Lower lobe of right lung (tissue), 2 donors: ENCODE measurements at regions not wholly inside any gene's neighbourhood (a gene's known extent, or its start where the extent isn't known, plus 50 kb on each side); places are given as distances from the start of the nearest gene placed in this dataset.

Experiments used
- ATAC-seq, 2 donors: fragments of 200-7000 bp; cut with Tn5 transposase; one replicate each; pipeline ENCODE4 v1.9.1; 2020 to 2022; ENCODE audit warnings: mild to moderate bottlenecking in 2 of 2, moderate library complexity in 2 of 2
- DNase-seq: peaks from one replicate; pipeline ENCODE4 v3.0.0-alpha.2; 2020
- H3K27ac ChIP-seq: fragments of 200-600 bp; one replicate; pipeline ENCODE4 v1.8.0; 2022
- H3K27me3 ChIP-seq: fragments of 200-600 bp; one replicate; pipeline ENCODE4 v1.8.0; 2022; ENCODE audit warnings: low read depth
- H3K36me3 ChIP-seq: fragments of 200-600 bp; one replicate; pipeline ENCODE4 v1.8.0; 2022; ENCODE audit warnings: mild to moderate bottlenecking
- H3K4me1 ChIP-seq: fragments of 200-600 bp; one replicate; pipeline ENCODE4 v1.8.0; 2022
- H3K4me3 ChIP-seq: fragments of 200-600 bp; one replicate; pipeline ENCODE4 v1.8.0; 2022; ENCODE audit warnings: mild to moderate bottlenecking
- H3K9me3 ChIP-seq: fragments of 200-600 bp; one replicate; pipeline ENCODE4 v1.8.0; 2022
- CTCF ChIP-seq: fragments of 200-600 bp; IDR thresholded peaks from one replicate; pipeline ENCODE4 v1.8.0; 2022; ENCODE audit warnings: antibody characterized with exemption, mild to moderate bottlenecking
- intact Hi-C: fragments of 100-400 bp; cut with DNase I; formaldehyde crosslinking; loops from one replicate; pipeline ENCODE4 v1.11.0; 2022
- donor health status: DM: no; HTN: yes; CAD: no; lungs with severe emphysema.

GRCh38 chr7:46150202-46150601 is 229.1 kb upstream of the IGFBP3 start:
- H3K4me3 ChIP-seq, result no peak overlapping the region
- TF ChIP-seq CTCF, result no peak
- no peaks in the 10 kb centered on the region for H3K27me3 ChIP-seq
- H3K4me1 ChIP-seq, result no peaks in the 10 kb centered on the region
- H3K27ac ChIP-seq, result no peak overlapping the region
- no peak for ATAC-seq
- H3K9me3 ChIP-seq, result no peaks in the 10 kb centered on the region
- intact Hi-C loops, result no loop called here
- no peaks in the 10 kb centered on the region for H3K36me3 ChIP-seq
- no peak for DNase-seq

- no peaks in the 10 kb centered on the region for H3K9me3 ChIP-seq
- H3K36me3 ChIP-seq, result no peaks in the 10 kb centered on the region
- no peak overlapping the region for H3K27ac ChIP-seq
- H3K4me3 ChIP-seq, result no peak overlapping the region
- ATAC-seq, result no peak
- intact Hi-C loops, result no loop called here
- H3K4me1 ChIP-seq, result no peaks in the 10 kb centered on the region
- DNase-seq, result no peak
- H3K27me3 ChIP-seq, result no peaks in the 10 kb centered on the region
- TF ChIP-seq CTCF, result no peak
Observed at GRCh38 chr7:46147871-46148270, 226.8 kb upstream of the IGFBP3 start.

GRCh38 chr7:46146454-46147255 is 225.6 kb upstream of the IGFBP3 start:
- TF ChIP-seq CTCF, result no peak
- H3K36me3 ChIP-seq, result no peaks in the 10 kb centered on the region
- no peaks in the 10 kb centered on the region for H3K9me3 ChIP-seq
- H3K4me1 ChIP-seq, result no peaks in the 10 kb centered on the region
- no peaks in the 10 kb centered on the region for H3K27me3 ChIP-seq
- intact Hi-C loops, result no loop called here
- ATAC-seq (peak; percentile 55 to 79), DNase-seq (no peak)
- no peak overlapping the region for H3K4me3 ChIP-seq
- no peak overlapping the region for H3K27ac ChIP-seq

GRCh38 chr7:46145412-46145811 is 224.3 kb upstream of the IGFBP3 start:
- no peaks in the 10 kb centered on the region for H3K36me3 ChIP-seq
- ATAC-seq (peak; percentile 78 to 89), DNase-seq (no peak)
- H3K4me3 ChIP-seq, result no peak overlapping the region
- H3K4me1 ChIP-seq, result no peaks in the 10 kb centered on the region
- no peaks in the 10 kb centered on the region for H3K9me3 ChIP-seq
- intact Hi-C loops, result no loop called here
- no peak for TF ChIP-seq CTCF
- H3K27me3 ChIP-seq, result no peaks in the 10 kb centered on the region
- no peak overlapping the region for H3K27ac ChIP-seq

- DNase-seq, result no peak
- Histone ChIP-seq H3K36me3 (no peaks in the 10 kb centered on the region), H3K27ac (no peak overlapping the region), H3K4me1 (no peaks in the 10 kb centered on the region), H3K9me3 (no peaks in the 10 kb centered on the region), H3K4me3 (no peak overlapping the region), H3K27me3 (no peaks in the 10 kb centered on the region)
- intact Hi-C loops, result no loop called here
- no peak for ATAC-seq
- no peak for TF ChIP-seq CTCF
Observed at GRCh38 chr7:46143949-46144917, 223.2 kb upstream of the IGFBP3 start.
